Bronchial epithelial cell (primary cell): ENCODE measurements at regions not wholly inside any gene's neighbourhood (a gene's known extent, or its start where the extent isn't known, plus 50 kb on each side); places are given as distances from the start of the nearest gene placed in this dataset.

Experiments
- DNase-seq: peaks from one replicate; pipeline ENCODE4 v3.0.0-alpha.2; 2010; ENCODE audit warnings: low read depth
- FAIRE-seq: peaks from 2 replicates; lab custom pipeline; 2011; peaks lifted over from hg19 to GRCh38; lab: Jason Lieb, UNC
- H3K27me3 ChIP-seq: 2 replicates; pipeline ENCODE4 v1.5.1; 2011; ENCODE audit warnings: low read length; ENCODE audit not compliant: control insufficient read depth, insufficient read depth
- H3K36me3 ChIP-seq: 2 replicates; pipeline ENCODE4 v1.5.1; 2011; ENCODE audit warnings: low read length; ENCODE audit not compliant: control insufficient read depth, insufficient read depth
- H3K4me3 ChIP-seq: 2 replicates; pipeline ENCODE4 v1.5.1; 2011; ENCODE audit warnings: mild to moderate bottlenecking, low read depth, low read length, control low read depth
- TF ChIP-seq, protein P1 (sequence below): IDR thresholded peaks from 2 replicates; pipeline ENCODE4 v1.5.1; 2011; ENCODE audit warnings: mild to moderate bottlenecking, moderate library complexity, low read length, control low read depth, inconsistent platforms; ENCODE audit not compliant: insufficient read depth, severe bottlenecking

- no peak for DNase-seq
- H3K36me3 ChIP-seq = no peaks in the 10 kb centered on the region
- TF ChIP-seq, protein P1, sequence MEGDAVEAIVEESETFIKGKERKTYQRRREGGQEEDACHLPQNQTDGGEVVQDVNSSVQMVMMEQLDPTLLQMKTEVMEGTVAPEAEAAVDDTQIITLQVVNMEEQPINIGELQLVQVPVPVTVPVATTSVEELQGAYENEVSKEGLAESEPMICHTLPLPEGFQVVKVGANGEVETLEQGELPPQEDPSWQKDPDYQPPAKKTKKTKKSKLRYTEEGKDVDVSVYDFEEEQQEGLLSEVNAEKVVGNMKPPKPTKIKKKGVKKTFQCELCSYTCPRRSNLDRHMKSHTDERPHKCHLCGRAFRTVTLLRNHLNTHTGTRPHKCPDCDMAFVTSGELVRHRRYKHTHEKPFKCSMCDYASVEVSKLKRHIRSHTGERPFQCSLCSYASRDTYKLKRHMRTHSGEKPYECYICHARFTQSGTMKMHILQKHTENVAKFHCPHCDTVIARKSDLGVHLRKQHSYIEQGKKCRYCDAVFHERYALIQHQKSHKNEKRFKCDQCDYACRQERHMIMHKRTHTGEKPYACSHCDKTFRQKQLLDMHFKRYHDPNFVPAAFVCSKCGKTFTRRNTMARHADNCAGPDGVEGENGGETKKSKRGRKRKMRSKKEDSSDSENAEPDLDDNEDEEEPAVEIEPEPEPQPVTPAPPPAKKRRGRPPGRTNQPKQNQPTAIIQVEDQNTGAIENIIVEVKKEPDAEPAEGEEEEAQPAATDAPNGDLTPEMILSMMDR = no peak
- H3K4me3 ChIP-seq = no peak overlapping the region
- no peaks in the 10 kb centered on the region for H3K27me3 ChIP-seq
- no peak for FAIRE-seq
These were observed 106.1 kb upstream of the FRG1 start for GRCh38 chr4:189834616-189835015.

- no peaks in the 10 kb centered on the region for H3K36me3 ChIP-seq
- no peak overlapping the region for H3K4me3 ChIP-seq
- FAIRE-seq (peak; percentile 100), DNase-seq (no peak)
- TF ChIP-seq, protein P1 = no peak
- H3K27me3 ChIP-seq = no peaks in the 10 kb centered on the region
These were observed 105.2 kb upstream of the FRG1 start for GRCh38 chr4:189835505-189835904.

- H3K36me3 ChIP-seq = no peaks in the 10 kb centered on the region
- H3K27me3 ChIP-seq = no peaks in the 10 kb centered on the region
- TF ChIP-seq, protein P1 = no peak
- DNase-seq = no peak
- FAIRE-seq = no peak
- H3K4me3 ChIP-seq = no peak overlapping the region
These were observed 103.2 kb upstream of the FRG1 start for GRCh38 chr4:189837471-189837870.

DNA sequence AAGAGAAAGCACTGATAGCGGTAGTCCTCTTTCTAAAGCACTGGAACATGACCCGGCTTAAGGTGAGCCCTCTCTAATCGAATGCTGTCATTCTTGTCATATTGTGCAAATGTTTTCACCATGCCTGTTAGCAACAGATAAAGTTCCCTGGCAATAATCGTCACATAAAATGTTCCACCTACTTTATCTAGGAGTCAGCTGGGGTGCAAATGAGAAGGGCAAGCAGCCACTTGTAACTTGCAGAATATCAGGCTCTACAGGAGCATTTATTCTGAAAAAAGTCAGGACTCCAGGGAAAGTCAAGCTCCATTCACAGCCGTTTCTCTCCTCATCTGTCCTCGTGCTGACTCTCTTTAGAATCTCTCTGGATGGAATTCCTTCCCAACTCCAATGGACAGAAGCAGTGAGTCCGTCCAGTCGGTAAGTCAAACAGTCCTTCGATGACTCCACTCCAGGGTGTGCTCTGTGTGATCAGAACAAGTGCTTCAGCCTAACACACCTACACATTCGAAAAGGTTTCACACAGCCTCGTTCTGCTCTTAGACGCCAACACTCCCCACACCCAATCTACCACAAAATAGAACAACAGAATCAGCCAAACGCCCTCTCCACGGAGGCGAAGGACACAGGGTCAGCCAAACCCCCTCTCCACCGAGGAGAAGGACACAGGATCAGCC is 101.7 kb upstream of the FRG1 start:
- FAIRE-seq (no peak), DNase-seq (no peak)
- Histone ChIP-seq H3K4me3 (no peak overlapping the region), H3K27me3 (no peaks in the 10 kb centered on the region), H3K36me3 (no peaks in the 10 kb centered on the region)
- TF ChIP-seq, protein P1 = no peak

DNA sequence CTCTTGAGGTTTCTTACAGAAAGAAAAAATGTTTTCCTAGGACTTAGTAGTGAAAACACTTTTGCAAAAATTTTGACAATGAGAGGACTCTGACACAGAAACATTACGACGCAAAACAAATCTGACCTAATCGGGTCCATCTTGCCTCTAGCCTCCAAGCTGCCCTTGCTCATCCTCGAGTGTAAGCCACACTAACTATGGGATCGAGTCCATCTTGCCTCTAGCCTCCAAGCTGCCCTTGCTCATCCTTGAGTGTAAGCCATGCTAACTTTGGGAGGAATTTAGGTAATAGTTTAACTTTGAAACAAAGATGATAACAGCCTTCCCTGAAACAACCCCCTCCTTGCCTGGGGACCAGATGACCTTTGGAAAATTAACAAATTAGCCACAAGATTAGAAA is 100.3 kb upstream of the FRG1 start:
- H3K4me3 ChIP-seq = no peak overlapping the region
- TF ChIP-seq, protein P1 = no peak
- no peak for FAIRE-seq

More for the DNA sequence above, 100.3 kb upstream of the FRG1 start:
- Histone ChIP-seq H3K27me3 (no peaks in the 10 kb centered on the region), H3K36me3 (no peaks in the 10 kb centered on the region)
- DNase-seq = no peak
